ENCODE measurements at regions not wholly inside any gene's neighbourhood (a gene's known extent, or its start where the extent isn't known, plus 50 kb on each side); places are given as distances from the start of the nearest gene placed in this dataset.
"Not testable (repeated sequence)": the region's sequence is repeated elsewhere in the genome, so short reads cannot be mapped to it uniquely, and the experiment has no call there.

GRCh38 chr1:157371221-157371620 is 181.1 kb downstream of the FCRL5 start:
- DNase-seq, result peak; percentile 5
- no peaks in the 10 kb centered on the region for H3K36me3 ChIP-seq (ENCODE audit: control insufficient read depth, insufficient read depth, low read length)
- no peak overlapping the region for H3K27ac ChIP-seq (ENCODE audit: low read length)
- H3K4me1 ChIP-seq (ENCODE audit: control insufficient read depth, insufficient read depth, low read length), result no peaks in the 10 kb centered on the region
- H3K9me3 ChIP-seq (replicated peaks; ENCODE audit: control insufficient read depth, low read depth, low read length), result no peaks in the 10 kb centered on the region
- H3K27me3 ChIP-seq (ENCODE audit: control insufficient read depth, insufficient read depth, low read length), result no peaks in the 10 kb centered on the region
- H3K4me3 ChIP-seq (ENCODE audit: low read length), result no peak overlapping the region

GRCh38 chr1:157370698-157371097 is 181.6 kb downstream of the FCRL5 start:
- Histone ChIP-seq H3K4me3 (ENCODE audit: low read length) (no peak overlapping the region), H3K4me1 (ENCODE audit: control insufficient read depth, insufficient read depth, low read length) (no peaks in the 10 kb centered on the region), H3K9me3 (replicated peaks; ENCODE audit: control insufficient read depth, low read depth, low read length) (no peaks in the 10 kb centered on the region), H3K27me3 (ENCODE audit: control insufficient read depth, insufficient read depth, low read length) (no peaks in the 10 kb centered on the region), H3K36me3 (ENCODE audit: control insufficient read depth, insufficient read depth, low read length) (no peaks in the 10 kb centered on the region), H3K27ac (ENCODE audit: low read length) (no peak overlapping the region)
- no peak for DNase-seq
- WGBS (ENCODE audit: insufficient coverage), result 58% methylated on average over 3 of the region's 5 CpGs

GRCh38 chr1:157369808-157370521 is 182.3 kb downstream of the FCRL5 start:
- no peaks in the 10 kb centered on the region for H3K27me3 ChIP-seq (ENCODE audit: control insufficient read depth, insufficient read depth, low read length)
- WGBS (ENCODE audit: insufficient coverage), result 8% methylated on average over 2 of the region's 6 CpGs
- H3K4me1 ChIP-seq (ENCODE audit: control insufficient read depth, insufficient read depth, low read length), result no peaks in the 10 kb centered on the region
- no peak overlapping the region for H3K27ac ChIP-seq (ENCODE audit: low read length)
- H3K9me3 ChIP-seq (replicated peaks; ENCODE audit: control insufficient read depth, low read depth, low read length), result no peaks in the 10 kb centered on the region
- peak; percentile 40 for DNase-seq
- no peak overlapping the region for H3K4me3 ChIP-seq (ENCODE audit: low read length)
- no peaks in the 10 kb centered on the region for H3K36me3 ChIP-seq (ENCODE audit: control insufficient read depth, insufficient read depth, low read length)

GRCh38 chr1:157368941-157369340 is 183.4 kb downstream of the FCRL5 start:
- DNase-seq; H3K27me3 ChIP-seq (ENCODE audit: control insufficient read depth, insufficient read depth, low read length); H3K4me1 ChIP-seq (ENCODE audit: control insufficient read depth, insufficient read depth, low read length); H3K9me3 ChIP-seq (replicated peaks; ENCODE audit: control insufficient read depth, low read depth, low read length); H3K27ac ChIP-seq (ENCODE audit: low read length); H3K36me3 ChIP-seq (ENCODE audit: control insufficient read depth, insufficient read depth, low read length); H3K4me3 ChIP-seq (ENCODE audit: low read length): not testable (repeated sequence)
- 75% methylated on average over 1 of the region's 1 CpG for WGBS (ENCODE audit: insufficient coverage)

- Histone ChIP-seq H3K27me3 (ENCODE audit: control insufficient read depth, insufficient read depth, low read length) (no peaks in the 10 kb centered on the region), H3K4me1 (ENCODE audit: control insufficient read depth, insufficient read depth, low read length) (no peaks in the 10 kb centered on the region), H3K36me3 (ENCODE audit: control insufficient read depth, insufficient read depth, low read length) (no peaks in the 10 kb centered on the region), H3K9me3 (replicated peaks; ENCODE audit: control insufficient read depth, low read depth, low read length) (no peaks in the 10 kb centered on the region), H3K27ac (ENCODE audit: low read length) (no peak overlapping the region), H3K4me3 (ENCODE audit: low read length) (no peak overlapping the region)
- 17% methylated on average over 2 of the region's 2 CpGs for WGBS (ENCODE audit: insufficient coverage)
- no peak for DNase-seq
These were observed 184.0 kb downstream of the FCRL5 start for GRCh38 chr1:157368363-157368762.

GRCh38 chr1:157367870-157368269 is 184.4 kb downstream of the FCRL5 start:
- no peaks in the 10 kb centered on the region for H3K9me3 ChIP-seq (replicated peaks; ENCODE audit: control insufficient read depth, low read depth, low read length)
- no peak overlapping the region for H3K4me3 ChIP-seq (ENCODE audit: low read length)
- H3K27ac ChIP-seq (ENCODE audit: low read length), result no peak overlapping the region
- no peak for DNase-seq
- H3K27me3 ChIP-seq (ENCODE audit: control insufficient read depth, insufficient read depth, low read length), result no peaks in the 10 kb centered on the region
- no peaks in the 10 kb centered on the region for H3K36me3 ChIP-seq (ENCODE audit: control insufficient read depth, insufficient read depth, low read length)
- no peaks in the 10 kb centered on the region for H3K4me1 ChIP-seq (ENCODE audit: control insufficient read depth, insufficient read depth, low read length)

- Histone ChIP-seq H3K36me3 (ENCODE audit: control insufficient read depth, insufficient read depth, low read length) (no peaks in the 10 kb centered on the region), H3K9me3 (replicated peaks; ENCODE audit: control insufficient read depth, low read depth, low read length) (no peaks in the 10 kb centered on the region)
- no CpG with 5 or more reads among the region's 3 CpGs for WGBS (ENCODE audit: insufficient coverage)
These were observed 185.1 kb downstream of the FCRL5 start for GRCh38 chr1:157367091-157367739.

GRCh38 chr1:157364612-157365011 is 187.7 kb downstream of the FCRL5 start:
- no peak overlapping the region for H3K4me3 ChIP-seq (ENCODE audit: low read length)
- 100% methylated on average over 1 of the region's 3 CpGs for WGBS (ENCODE audit: insufficient coverage)

More at GRCh38 chr1:157367091-157367739, 185.1 kb downstream of the FCRL5 start:
- no peaks in the 10 kb centered on the region for H3K4me1 ChIP-seq (ENCODE audit: control insufficient read depth, insufficient read depth, low read length)
- H3K4me3 ChIP-seq (ENCODE audit: low read length), result no peak overlapping the region
- no peaks in the 10 kb centered on the region for H3K27me3 ChIP-seq (ENCODE audit: control insufficient read depth, insufficient read depth, low read length)
- no peak overlapping the region for H3K27ac ChIP-seq (ENCODE audit: low read length)
- no peak for DNase-seq

GRCh38 chr1:157363660-157364140 is 188.6 kb downstream of the FCRL5 start:
- DNase-seq, result peak; percentile 28
- WGBS (ENCODE audit: insufficient coverage), result 60% methylated on average over 5 of the region's 7 CpGs
- Histone ChIP-seq H3K27me3 (ENCODE audit: control insufficient read depth, insufficient read depth, low read length) (no peaks in the 10 kb centered on the region), H3K9me3 (replicated peaks; ENCODE audit: control insufficient read depth, low read depth, low read length) (no peaks in the 10 kb centered on the region), H3K4me1 (ENCODE audit: control insufficient read depth, insufficient read depth, low read length) (no peaks in the 10 kb centered on the region), H3K36me3 (ENCODE audit: control insufficient read depth, insufficient read depth, low read length) (no peaks in the 10 kb centered on the region), H3K27ac (ENCODE audit: low read length) (no peak overlapping the region), H3K4me3 (ENCODE audit: low read length) (no peak overlapping the region)

More at GRCh38 chr1:157364612-157365011, 187.7 kb downstream of the FCRL5 start:
- Histone ChIP-seq H3K27ac (ENCODE audit: low read length) (no peak overlapping the region), H3K36me3 (ENCODE audit: control insufficient read depth, insufficient read depth, low read length) (no peaks in the 10 kb centered on the region), H3K4me1 (ENCODE audit: control insufficient read depth, insufficient read depth, low read length) (no peaks in the 10 kb centered on the region), H3K27me3 (ENCODE audit: control insufficient read depth, insufficient read depth, low read length) (no peaks in the 10 kb centered on the region), H3K9me3 (replicated peaks; ENCODE audit: control insufficient read depth, low read depth, low read length) (no peaks in the 10 kb centered on the region)
- no peak for DNase-seq

GRCh38 chr1:157360023-157360390 is 192.3 kb downstream of the FCRL5 start:
- Histone ChIP-seq H3K9me3 (replicated peaks; ENCODE audit: control insufficient read depth, low read depth, low read length) (no peaks in the 10 kb centered on the region), H3K27me3 (ENCODE audit: control insufficient read depth, insufficient read depth, low read length) (no peaks in the 10 kb centered on the region), H3K27ac (ENCODE audit: low read length) (no peak overlapping the region), H3K4me3 (ENCODE audit: low read length) (no peak overlapping the region), H3K4me1 (ENCODE audit: control insufficient read depth, insufficient read depth, low read length) (no peaks in the 10 kb centered on the region), H3K36me3 (ENCODE audit: control insufficient read depth, insufficient read depth, low read length) (no peaks in the 10 kb centered on the region)
- no peak for DNase-seq
